ENCODE measurements at regions not wholly inside any gene's neighbourhood (a gene's known extent, or its start where the extent isn't known, plus 50 kb on each side); places are given as distances from the start of the nearest gene placed in this dataset.

DNA sequence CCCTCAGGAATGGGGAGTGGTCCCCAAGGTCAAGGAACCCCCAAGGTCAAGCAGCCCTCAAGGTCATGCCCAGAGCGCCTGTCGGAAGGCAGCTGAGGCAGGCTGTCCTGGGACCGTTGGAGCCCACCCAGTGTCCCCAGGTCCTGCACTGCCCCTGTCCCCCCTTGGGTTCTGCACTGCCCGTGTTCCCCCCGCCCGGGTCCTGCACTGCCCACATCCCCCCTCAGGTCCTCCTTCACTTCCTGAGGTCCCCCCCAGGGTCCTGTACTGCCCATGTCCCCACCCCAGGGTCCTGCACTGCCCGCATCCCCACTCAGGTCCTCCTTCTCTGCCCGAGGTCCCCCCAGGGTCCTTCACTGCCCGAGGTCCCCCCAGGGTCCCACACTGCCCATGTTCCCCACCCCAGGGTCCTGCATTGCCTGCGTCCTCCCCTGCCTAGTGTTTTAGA is 1073.0 kb downstream of the BRD1 start:
- TF ChIP-seq, protein P1, sequence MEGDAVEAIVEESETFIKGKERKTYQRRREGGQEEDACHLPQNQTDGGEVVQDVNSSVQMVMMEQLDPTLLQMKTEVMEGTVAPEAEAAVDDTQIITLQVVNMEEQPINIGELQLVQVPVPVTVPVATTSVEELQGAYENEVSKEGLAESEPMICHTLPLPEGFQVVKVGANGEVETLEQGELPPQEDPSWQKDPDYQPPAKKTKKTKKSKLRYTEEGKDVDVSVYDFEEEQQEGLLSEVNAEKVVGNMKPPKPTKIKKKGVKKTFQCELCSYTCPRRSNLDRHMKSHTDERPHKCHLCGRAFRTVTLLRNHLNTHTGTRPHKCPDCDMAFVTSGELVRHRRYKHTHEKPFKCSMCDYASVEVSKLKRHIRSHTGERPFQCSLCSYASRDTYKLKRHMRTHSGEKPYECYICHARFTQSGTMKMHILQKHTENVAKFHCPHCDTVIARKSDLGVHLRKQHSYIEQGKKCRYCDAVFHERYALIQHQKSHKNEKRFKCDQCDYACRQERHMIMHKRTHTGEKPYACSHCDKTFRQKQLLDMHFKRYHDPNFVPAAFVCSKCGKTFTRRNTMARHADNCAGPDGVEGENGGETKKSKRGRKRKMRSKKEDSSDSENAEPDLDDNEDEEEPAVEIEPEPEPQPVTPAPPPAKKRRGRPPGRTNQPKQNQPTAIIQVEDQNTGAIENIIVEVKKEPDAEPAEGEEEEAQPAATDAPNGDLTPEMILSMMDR (IDR thresholded peaks at IDR 0.05) = no peak
- no peak for TF ChIP-seq POLR2A (IDR thresholded peaks at IDR 0.05)

All from tibial nerve (tissue), 3 donors.